ENCODE measurements at regions not wholly inside any gene's neighbourhood (a gene's known extent, or its start where the extent isn't known, plus 50 kb on each side); places are given as distances from the start of the nearest gene placed in this dataset.

GRCh38 chr13:87907202-87907601, 236.0 kb downstream of the SLITRK5 start:
- no peak for ATAC-seq
- H3K36me3 ChIP-seq (ENCODE audit: insufficient read depth), result no peaks in the 10 kb centered on the region
- no peak overlapping the region for H3K4me2 ChIP-seq
- DNase-seq (ENCODE audit: low spot score), result no peak
- Mint-ChIP-seq H3K4me1 (peaks cover 6% of the 10 kb centered on the region), H3K4me3 (no peak overlapping the region), H3K27ac (no peak overlapping the region), H3K9me3 (no peaks in the 10 kb centered on the region), H3K36me3 (ENCODE audit: low read depth) (no peaks in the 10 kb centered on the region), H3K27me3 (ENCODE audit: insufficient read depth, low read depth, poor library complexity) (no peaks in the 10 kb centered on the region)
- no peak overlapping the region for H3K4me3 ChIP-seq
- no peak overlapping the region for H3K27ac ChIP-seq (ENCODE audit: low read depth)
- H2AFZ ChIP-seq, result no peak overlapping the region
- no peak for TF ChIP-seq POLR2AphosphoS5 (IDR thresholded peaks at IDR 0.05; ENCODE audit: low read depth)
- TF ChIP-seq CREB1 (CRISPR knock-in tag; IDR thresholded peaks at IDR 0.05; ENCODE audit: low read depth), result no peak
- TF ChIP-seq ZNF462 (CRISPR knock-in tag; IDR thresholded peaks at IDR 0.05), result no peak
- H3K9me2 ChIP-seq (ENCODE audit: insufficient read depth), result no peaks in the 10 kb centered on the region
- H4K20me1 ChIP-seq (replicated peaks; ENCODE audit: insufficient read depth), result no peaks in the 10 kb centered on the region
- H3K27me3 ChIP-seq (ENCODE audit: insufficient read depth), result no peaks in the 10 kb centered on the region
- no peaks in the 10 kb centered on the region for H3K4me1 ChIP-seq (ENCODE audit: insufficient read depth)
- H3F3A ChIP-seq (replicated peaks; ENCODE audit: low read depth), result no peaks in the 10 kb centered on the region
- H3K79me2 ChIP-seq (replicated peaks; ENCODE audit: insufficient read depth), result no peaks in the 10 kb centered on the region

- no peaks in the 10 kb centered on the region for H3K9me2 ChIP-seq (ENCODE audit: insufficient read depth)
- TF ChIP-seq ZNF331 (CRISPR knock-in tag; IDR thresholded peaks at IDR 0.05; ENCODE audit: low read depth) (no peak), ZNF462 (CRISPR knock-in tag; IDR thresholded peaks at IDR 0.05) (0 out of 2 replicates have a peak, but pooled peaks have one; percentile 16)
- Mint-ChIP-seq H3K4me1 (peaks cover 8% of the 10 kb centered on the region), H3K27me3 (ENCODE audit: insufficient read depth, low read depth, poor library complexity) (no peaks in the 10 kb centered on the region), H3K9me3 (no peaks in the 10 kb centered on the region), H3K27ac (no peak overlapping the region), H3K4me3 (no peak overlapping the region), H3K36me3 (ENCODE audit: low read depth) (no peaks in the 10 kb centered on the region)
- no peaks in the 10 kb centered on the region for H4K20me1 ChIP-seq (replicated peaks; ENCODE audit: insufficient read depth)
- no peaks in the 10 kb centered on the region for H3K4me1 ChIP-seq (ENCODE audit: insufficient read depth)
- no peak overlapping the region for H3K27ac ChIP-seq (ENCODE audit: low read depth)
- no peak overlapping the region for H3K4me3 ChIP-seq
- H3K36me3 ChIP-seq (ENCODE audit: insufficient read depth), result no peaks in the 10 kb centered on the region
- peak; percentile 4 for DNase-seq (ENCODE audit: low spot score)
- no peaks in the 10 kb centered on the region for H3F3A ChIP-seq (replicated peaks; ENCODE audit: low read depth)
- H3K79me2 ChIP-seq (replicated peaks; ENCODE audit: insufficient read depth), result no peaks in the 10 kb centered on the region
- ATAC-seq, result peak; percentile 73
- H3K4me2 ChIP-seq, result no peak overlapping the region
- no peak overlapping the region for H2AFZ ChIP-seq
- H3K27me3 ChIP-seq (ENCODE audit: insufficient read depth), result no peaks in the 10 kb centered on the region
These were observed 248.8 kb downstream of the SLITRK5 start for GRCh38 chr13:87919956-87920355.

All from GM23338 (cell line).